C4-2B (cell line): ENCODE measurements at regions not wholly inside any gene's neighbourhood (a gene's known extent, or its start where the extent isn't known, plus 50 kb on each side); places are given as distances from the start of the nearest gene placed in this dataset.

Experiments
- ZFX ChIP-seq: fragments of 450-650 bp; IDR thresholded peaks from 2 replicates; pipeline ENCODE4 v1.6.1; 2017
- TF ChIP-seq, protein P1 (sequence below): fragments of 450-650 bp; conservative IDR thresholded peaks from 2 replicates; pipeline ENCODE4 v1.5.1; 2017; ENCODE audit warnings: mild to moderate bottlenecking

DNA sequence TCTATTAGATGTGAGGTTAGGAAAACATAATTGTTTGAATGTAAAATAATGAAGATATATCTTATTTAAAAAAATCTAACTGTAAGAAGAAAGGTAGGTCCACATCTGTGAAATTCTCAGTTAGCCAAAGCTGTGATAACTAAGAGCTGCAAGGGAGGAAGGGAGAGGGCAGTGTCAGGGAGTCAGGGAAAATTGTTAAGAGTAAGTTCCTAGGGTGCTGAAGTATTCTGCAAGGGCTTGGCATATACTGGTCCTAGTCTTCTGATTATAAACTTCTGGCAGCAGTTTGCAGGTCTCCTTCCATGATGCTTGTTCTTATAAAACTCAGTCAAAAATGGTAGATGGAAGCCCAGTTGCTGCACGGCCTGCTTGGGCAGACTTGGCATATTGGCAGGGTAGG, 233.2 kb downstream of the NMUR2 start:
- TF ChIP-seq, protein P1, sequence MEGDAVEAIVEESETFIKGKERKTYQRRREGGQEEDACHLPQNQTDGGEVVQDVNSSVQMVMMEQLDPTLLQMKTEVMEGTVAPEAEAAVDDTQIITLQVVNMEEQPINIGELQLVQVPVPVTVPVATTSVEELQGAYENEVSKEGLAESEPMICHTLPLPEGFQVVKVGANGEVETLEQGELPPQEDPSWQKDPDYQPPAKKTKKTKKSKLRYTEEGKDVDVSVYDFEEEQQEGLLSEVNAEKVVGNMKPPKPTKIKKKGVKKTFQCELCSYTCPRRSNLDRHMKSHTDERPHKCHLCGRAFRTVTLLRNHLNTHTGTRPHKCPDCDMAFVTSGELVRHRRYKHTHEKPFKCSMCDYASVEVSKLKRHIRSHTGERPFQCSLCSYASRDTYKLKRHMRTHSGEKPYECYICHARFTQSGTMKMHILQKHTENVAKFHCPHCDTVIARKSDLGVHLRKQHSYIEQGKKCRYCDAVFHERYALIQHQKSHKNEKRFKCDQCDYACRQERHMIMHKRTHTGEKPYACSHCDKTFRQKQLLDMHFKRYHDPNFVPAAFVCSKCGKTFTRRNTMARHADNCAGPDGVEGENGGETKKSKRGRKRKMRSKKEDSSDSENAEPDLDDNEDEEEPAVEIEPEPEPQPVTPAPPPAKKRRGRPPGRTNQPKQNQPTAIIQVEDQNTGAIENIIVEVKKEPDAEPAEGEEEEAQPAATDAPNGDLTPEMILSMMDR, result no peak
- no peak for TF ChIP-seq ZFX
